Stimulated activated CD8-positive, alpha-beta memory T cell treated with anti-CD3 and anti-CD28 coated beads, Interleukin-15, amount 100 ng/mL, for 4 hours (primary cell): ENCODE measurements at regions not wholly inside any gene's neighbourhood (a gene's known extent, or its start where the extent isn't known, plus 50 kb on each side); places are given as distances from the start of the nearest gene placed in this dataset.

Source experiments
- DNase-seq, 2 donors: peaks; one replicate each; pipeline ENCODE4 v3.0.0-alpha.2; 2020; ENCODE audit warnings: low read depth in 2 of 2

GRCh38 chr2:126568734-126569133 is 87.2 kb upstream of the GYPC start:
- DNase-seq = no peak

- no peak for DNase-seq
These were observed 84.6 kb upstream of the GYPC start for GRCh38 chr2:126571403-126571802.

GRCh38 chr2:126575631-126576030 is 80.3 kb upstream of the GYPC start:
- DNase-seq = no peak

DNA sequence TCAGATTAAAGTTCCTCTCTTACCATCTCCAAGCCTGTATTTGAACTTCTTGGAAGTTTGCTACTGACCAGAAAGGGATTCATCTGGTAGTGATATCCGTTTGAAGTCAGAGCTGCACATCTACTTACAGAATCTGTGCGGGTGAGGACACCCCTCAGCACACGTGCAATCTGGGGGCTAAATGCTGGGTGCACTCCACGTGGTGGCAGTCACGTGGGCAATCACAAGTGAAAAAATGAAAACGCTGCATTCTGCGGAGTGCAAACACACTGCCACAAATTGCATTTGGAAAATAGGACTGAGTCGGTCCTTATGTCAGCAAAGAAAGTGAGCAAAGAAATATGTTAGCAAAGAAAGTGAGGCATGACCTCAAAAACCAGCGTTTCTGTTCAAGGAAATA is 76.1 kb upstream of the GYPC start:
- no peak for DNase-seq

DNA sequence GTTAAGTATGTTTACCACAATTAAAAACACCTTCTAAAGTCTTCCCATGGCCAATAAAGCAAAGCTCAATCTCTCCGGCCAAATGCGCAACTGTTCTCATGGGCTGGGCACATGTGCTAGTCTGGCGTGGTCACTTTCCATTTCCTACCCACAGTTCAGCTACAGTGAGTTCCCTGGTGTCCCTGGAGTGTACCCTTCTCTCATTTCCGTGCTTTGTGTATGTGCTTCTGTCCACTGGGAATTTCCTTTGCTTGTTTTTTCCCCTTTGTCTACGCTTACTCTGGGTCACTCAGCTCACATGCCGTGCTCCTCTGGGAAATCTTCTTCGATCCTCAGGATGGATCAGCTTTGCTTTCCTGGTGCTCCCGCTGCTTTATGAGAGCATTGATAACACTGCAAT is 69.6 kb upstream of the GYPC start:
- no peak for DNase-seq

DNA sequence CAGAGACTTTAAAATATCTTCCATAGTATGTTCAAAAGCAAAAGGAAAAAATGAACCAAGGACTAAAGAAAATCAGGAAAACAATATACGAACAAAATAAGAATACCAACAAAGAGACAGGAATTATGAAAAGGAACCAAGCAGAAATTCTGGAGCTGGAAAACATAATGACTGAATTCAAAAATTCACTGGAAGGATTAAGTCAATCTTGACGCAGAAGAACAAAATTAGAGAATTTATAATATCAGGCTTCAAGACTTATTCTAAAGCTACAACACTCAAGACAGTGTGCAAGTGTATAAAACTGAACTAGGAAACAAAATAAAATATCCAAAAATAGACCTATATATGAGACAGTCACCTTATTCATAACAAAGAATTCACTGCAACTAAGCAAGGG is 56.9 kb upstream of the GYPC start:
- DNase-seq = no peak

GRCh38 chr2:126600742-126601141 is 55.2 kb upstream of the GYPC start:
- DNase-seq = no peak

- no peak for DNase-seq
These were observed 53.6 kb upstream of the GYPC start for GRCh38 chr2:126602334-126602733.
